Activated CD4-positive, CD25-positive, alpha-beta regulatory T cell treated with anti-CD3 and anti-CD28 coated beads, Interleukin-2, amount 50 U/mL, for 24 hours (primary cell): ENCODE measurements at regions not wholly inside any gene's neighbourhood (a gene's known extent, or its start where the extent isn't known, plus 50 kb on each side); places are given as distances from the start of the nearest gene placed in this dataset.
A peak's percentile ranks its signal among the peaks of the same experiment; 100 is the strongest.

ENCODE experiments used
- ATAC-seq, 2 donors: fragments of 150-1000 bp; cut with Tn5 transposase; one replicate each; pipeline ENCODE4 v1.10.0; 2021; ENCODE audit warnings: mild to moderate bottlenecking in 1 of 2, moderate library complexity in 1 of 2

GRCh38 chr3:59578129-59578528, 528.3 kb upstream of the CFAP20DC start:
- ATAC-seq = no peak

DNA sequence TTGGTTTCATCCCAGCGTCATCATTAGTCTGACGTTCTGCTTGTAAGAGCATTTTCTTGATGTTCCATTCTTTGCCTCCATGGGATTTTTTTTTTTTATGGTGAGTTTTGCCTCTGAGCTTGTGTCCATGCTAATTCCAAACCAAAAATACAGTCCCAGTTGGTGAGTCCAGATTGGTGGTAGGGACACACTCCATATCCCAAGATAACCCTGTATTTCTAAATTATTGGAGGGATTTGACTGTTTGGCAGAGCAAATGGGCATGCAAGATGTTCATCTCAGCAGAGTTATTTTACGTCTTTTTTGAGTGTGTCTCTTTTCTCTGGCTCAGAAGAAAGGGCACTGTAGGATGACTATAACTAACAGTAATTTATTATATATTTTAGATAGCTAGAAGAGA, 526.8 kb upstream of the CFAP20DC start:
- ATAC-seq = no peak

GRCh38 chr3:59575113-59576001, 525.5 kb upstream of the CFAP20DC start:
- ATAC-seq = peak; percentile 64 to 76

DNA sequence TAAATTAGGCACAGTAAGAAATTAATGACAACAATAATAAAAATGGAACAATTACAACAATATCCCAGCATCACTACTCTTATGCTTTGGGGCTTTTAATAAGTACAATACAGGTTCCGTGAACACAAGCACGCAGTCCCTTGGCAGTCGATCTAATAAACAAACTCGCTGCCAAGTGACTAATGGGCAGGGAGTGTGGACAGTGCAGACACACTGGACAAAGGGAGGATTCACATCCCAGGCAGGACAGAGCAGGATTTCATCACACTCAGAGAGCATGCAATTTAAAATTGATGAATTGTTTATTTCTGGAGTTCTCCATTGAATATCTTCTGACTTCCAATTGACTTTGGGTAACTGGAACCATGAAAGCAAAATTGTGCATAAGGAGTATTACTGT, 524.1 kb upstream of the CFAP20DC start:
- ATAC-seq = no peak

DNA sequence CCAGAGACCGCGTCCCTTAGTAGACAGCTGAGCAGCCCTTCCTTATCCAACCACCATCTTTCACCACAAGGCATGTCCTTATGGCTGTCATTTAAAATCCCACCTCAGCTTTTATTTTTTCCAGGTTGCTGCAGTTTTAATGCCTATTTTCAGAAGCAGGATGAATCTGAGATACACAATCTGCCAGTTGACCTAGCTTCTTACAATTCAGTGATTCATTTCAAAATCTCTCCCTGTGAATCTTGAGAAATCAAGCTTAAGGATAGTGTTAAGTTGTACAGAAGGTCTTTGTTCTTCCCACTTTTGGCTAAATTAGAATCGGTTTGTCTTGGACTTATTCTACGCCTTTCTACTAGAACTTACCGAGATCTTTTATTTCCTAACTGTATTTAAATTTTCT, 522.3 kb upstream of the CFAP20DC start:
- no peak for ATAC-seq

DNA sequence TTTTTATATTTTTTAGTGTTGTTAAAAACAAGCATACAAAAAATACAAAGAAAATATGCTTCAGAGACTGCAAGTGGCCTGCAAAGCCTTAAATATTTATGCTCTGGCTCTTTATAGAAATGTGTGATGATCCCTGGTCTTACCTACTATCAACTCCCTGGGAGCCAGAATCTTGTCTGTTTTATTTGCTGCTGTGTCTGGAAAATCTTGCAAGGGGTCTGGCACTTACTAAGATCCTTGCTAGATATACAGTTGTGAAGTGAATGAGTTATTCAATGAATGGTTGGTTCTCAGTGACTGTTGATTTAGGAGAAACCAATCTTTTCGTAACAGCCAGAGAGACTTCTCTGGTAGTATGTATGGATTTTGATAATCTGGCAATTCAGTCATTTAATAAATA, 521.0 kb upstream of the CFAP20DC start:
- ATAC-seq = no peak

- ATAC-seq = no peak
Measured at GRCh38 chr3:59567661-59568060, 517.8 kb upstream of the CFAP20DC start.

DNA sequence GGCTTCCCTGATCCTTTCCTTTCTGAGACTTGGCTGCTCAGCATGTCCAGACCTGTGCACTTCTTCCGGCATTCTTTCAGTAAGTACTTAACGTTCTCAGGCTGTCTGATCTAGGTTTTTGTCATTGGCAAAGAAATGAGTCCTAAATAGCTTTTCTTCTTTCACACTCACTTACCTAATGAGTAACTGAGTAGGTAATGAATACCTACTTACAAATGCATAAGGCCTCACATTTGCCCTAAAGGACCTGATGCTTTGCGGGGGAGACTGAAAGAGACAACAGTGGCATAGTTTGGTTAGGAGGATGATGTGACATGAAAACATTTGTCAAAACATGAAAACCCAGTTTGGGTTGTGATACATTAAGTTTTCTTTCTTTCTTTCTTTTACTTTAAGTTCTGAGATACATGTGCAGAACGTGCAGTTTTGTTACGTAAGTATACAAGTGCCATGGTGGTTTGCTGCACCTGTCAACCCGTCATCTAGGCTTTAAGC, 516.7 kb upstream of the CFAP20DC start:
- peak; percentile 82 to 93 for ATAC-seq

GRCh38 chr3:59565125-59565524, 515.3 kb upstream of the CFAP20DC start:
- no peak for ATAC-seq

DNA sequence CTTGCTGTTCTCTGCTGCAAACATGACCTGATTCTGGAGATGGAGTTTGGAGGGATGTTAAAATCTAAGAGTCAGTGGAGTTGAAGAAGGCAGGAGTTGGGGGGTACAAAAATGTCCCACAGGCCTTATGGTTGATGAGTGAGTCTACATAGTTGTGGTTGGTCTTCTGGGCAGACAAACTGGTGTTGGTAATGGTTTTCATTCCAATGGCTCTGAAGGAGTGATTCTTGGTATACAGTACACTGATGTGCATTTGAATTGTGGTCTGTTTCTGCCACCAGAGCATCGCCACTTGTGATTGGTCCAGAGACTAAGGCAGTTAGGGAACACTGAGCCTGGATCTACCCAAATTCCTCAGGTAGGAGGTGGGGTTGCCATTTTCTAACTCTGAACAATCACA, 514.1 kb upstream of the CFAP20DC start:
- no peak for ATAC-seq

GRCh38 chr3:59563072-59563605, 513.3 kb upstream of the CFAP20DC start:
- ATAC-seq = no peak

DNA sequence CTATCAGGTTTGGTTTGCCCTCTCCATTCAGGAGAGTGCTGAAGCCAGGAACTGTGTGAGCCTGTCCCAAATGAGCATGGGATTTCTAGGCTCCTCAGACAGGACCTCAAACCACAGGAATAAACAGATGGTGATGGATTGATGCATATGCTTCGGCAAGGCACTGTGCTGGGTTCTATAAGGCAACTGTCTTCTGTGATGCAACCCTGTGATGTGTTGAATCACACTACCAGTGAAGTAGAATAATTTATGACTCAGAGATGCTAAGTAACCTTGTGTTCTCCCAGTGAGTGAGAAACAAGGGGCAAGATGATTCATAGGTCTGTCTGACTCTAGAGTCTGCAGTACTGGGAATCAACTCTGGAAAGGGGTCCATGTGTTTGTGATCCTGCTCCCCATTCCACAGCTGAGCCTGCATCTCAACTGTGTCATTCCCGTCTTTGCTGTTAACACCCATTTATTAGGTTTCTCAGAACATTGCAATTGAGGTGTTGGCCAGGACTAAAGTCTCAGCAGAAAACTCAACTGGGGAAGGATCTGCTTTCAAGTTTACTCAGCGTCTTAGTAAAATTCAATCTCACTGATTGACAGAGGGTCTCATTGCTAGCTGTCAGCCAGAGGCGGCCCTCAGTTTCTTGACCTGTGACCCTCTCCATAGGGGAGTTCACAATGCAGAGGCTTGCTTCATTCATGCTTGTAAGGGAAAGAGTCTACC, 510.1 kb upstream of the CFAP20DC start:
- peak; percentile 96 to 98 for ATAC-seq

GRCh38 chr3:59558906-59559720, 509.3 kb upstream of the CFAP20DC start:
- peak; percentile 27 to 44 for ATAC-seq

GRCh38 chr3:59555593-59556315, 505.9 kb upstream of the CFAP20DC start:
- peak in 1 of 2 donors; percentile 9 for ATAC-seq

GRCh38 chr3:59553076-59553475, 503.3 kb upstream of the CFAP20DC start:
- ATAC-seq = no peak

DNA sequence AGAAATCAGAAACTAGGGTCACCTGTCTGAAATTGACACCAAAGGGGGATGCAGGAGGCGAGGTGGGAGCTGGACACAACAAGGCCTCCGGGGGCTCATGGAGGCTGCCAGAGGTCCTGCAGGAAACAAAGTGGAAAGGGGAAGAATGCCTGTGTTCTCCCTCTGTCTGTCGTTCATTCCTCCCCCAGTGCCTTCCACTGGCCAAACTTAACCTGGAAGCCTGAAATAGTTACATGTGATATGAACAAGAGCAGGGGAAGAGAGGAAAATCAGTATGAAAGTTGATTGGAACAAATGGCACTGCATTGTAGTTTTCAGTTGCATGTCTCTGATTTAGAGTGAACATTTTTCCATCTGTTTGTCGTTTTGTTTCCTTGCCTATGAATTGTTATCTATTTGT, 502.0 kb upstream of the CFAP20DC start:
- ATAC-seq = no peak

DNA sequence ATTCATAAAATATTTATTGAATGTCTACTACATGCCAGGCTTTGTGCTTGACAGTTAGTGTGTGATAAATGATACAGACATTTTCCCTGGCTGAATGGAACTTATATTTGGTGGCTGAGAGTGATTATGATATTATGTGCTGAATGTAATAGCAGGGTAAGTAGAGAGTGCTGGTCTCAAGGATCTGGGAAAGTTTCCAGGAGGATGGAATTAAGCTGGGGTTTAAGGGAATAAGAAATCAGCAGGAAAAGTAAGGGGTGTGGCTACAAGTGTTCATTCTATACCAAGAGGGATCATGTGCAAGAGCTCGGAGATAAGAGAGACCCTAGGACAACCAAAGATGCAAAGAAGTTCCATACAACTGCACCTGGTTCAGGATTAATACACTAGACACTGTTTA, 500.1 kb upstream of the CFAP20DC start:
- ATAC-seq = no peak

GRCh38 chr3:59547874-59548273, 498.0 kb upstream of the CFAP20DC start:
- no peak for ATAC-seq

DNA sequence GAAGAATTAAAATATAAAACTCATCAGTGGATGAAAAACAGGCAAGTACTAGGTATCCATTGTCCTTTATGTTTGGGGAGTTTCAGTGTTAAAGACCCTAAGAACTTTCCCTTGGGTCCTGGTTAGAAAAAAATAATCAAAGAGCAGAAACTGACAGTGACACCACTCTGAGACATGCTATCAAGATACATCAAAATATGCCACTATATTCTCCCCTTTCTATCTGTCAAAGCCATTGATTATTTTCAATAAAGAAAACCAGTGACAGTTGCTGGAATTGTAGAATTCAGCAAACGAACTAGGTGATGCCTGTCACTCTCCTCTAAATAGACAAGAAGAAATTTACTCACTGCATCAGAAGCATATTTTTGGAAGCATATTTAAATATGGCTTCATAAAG, 496.7 kb upstream of the CFAP20DC start:
- ATAC-seq = no peak

DNA sequence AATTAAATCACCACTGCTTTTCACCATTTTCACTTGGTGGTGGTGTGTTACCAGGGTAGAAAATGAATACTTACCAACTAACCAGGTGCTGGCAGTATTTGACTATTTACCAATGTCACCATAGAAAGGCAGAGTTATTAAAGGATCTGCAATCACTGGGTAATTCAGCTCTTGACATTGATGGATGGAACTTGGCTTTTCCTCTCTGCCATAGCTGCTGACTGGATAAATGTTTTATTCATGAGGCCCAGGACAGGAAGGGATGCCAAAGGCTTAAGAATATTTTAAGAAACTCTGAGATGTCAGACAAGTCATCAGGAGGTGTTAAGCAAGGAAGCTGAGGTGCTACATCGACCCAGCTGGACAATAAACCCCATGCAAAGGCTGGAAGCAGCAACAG, 495.5 kb upstream of the CFAP20DC start:
- ATAC-seq = no peak

GRCh38 chr3:59542276-59542675, 492.5 kb upstream of the CFAP20DC start:
- no peak for ATAC-seq

DNA sequence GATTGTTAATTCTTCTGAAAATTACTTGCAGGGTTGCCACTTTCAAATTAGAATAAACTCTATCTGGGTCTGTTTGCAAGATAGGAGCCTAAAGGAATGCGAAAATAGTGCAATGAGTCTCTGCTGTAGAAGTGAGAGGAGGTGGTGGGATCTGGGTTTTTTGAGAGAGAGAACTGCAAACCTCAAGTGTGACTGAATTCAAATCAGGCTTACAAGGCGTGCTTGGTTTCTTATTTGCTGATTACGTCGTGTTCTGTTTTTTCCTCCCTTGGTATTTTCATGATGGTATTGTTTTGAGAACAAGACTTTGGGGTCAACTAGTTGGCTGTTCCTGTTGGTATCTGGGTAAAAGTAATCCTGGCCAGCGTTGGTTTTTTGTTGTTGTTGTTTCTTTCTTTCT, 490.9 kb upstream of the CFAP20DC start:
- ATAC-seq = peak; percentile 48 to 86
